Liver (tissue), 8 donors: ENCODE measurements at regions not wholly inside any gene's neighbourhood (a gene's known extent, or its start where the extent isn't known, plus 50 kb on each side); places are given as distances from the start of the nearest gene placed in this dataset.

ENCODE experiments used
- DNase-seq: peaks from one replicate; pipeline ENCODE4 v3.0.0-alpha.2; 2017; ENCODE audit warnings: low spot score
- H3K27ac ChIP-seq, 2 donors: one replicate each; pipeline ENCODE4 v1.7.0; 2013; ENCODE audit warnings: inconsistent platforms in 2 of 2, low read length in 2 of 2, control low read depth in 1 of 2, low read depth in 1 of 2, mild to moderate bottlenecking in 1 of 2
- H3K27me3 ChIP-seq, 4 donors: one replicate each; pipeline versions ENCODE4 v1.6.1 to v1.7.0; 2013; ENCODE audit warnings: low read length in 3 of 4, inconsistent platforms in 1 of 4, mild to moderate bottlenecking in 1 of 4, moderate library complexity in 1 of 4; ENCODE audit not compliant: control insufficient read depth in 4 of 4, insufficient read depth in 4 of 4
- H3K36me3 ChIP-seq, 4 donors: one replicate each; pipeline versions ENCODE4 v1.6.1 to v1.7.0; 2013; ENCODE audit warnings: low read length in 3 of 4, mild to moderate bottlenecking in 3 of 4, low read depth in 1 of 4, moderate library complexity in 1 of 4; ENCODE audit not compliant: control insufficient read depth in 4 of 4, insufficient read depth in 3 of 4
- H3K4me1 ChIP-seq, 4 donors: one replicate each; pipeline versions ENCODE4 v1.6.1 to v1.7.0; 2013; ENCODE audit warnings: low read length in 3 of 4, mild to moderate bottlenecking in 3 of 4, moderate library complexity in 1 of 4; ENCODE audit not compliant: control insufficient read depth in 4 of 4, insufficient read depth in 4 of 4
- H3K4me3 ChIP-seq, 3 donors: one replicate each; pipeline versions ENCODE4 v1.6.1 to v1.7.0; 2013; ENCODE audit warnings: low read length in 3 of 3, control low read depth in 1 of 3, low read depth in 1 of 3, mild to moderate bottlenecking in 1 of 3
- H3K9ac ChIP-seq, 2 donors: one replicate each; pipeline ENCODE4 v1.7.0; 2013; ENCODE audit warnings: low read length in 2 of 2, mild to moderate bottlenecking in 2 of 2, moderate library complexity in 2 of 2, control low read depth in 1 of 2, low read depth in 1 of 2
- H3K9me3 ChIP-seq, 4 donors: one replicate each; pipeline versions ENCODE4 v1.6.1 to v1.7.0; 2013; ENCODE audit warnings: low read length in 3 of 4; ENCODE audit not compliant: control insufficient read depth in 4 of 4
- ATF3 ChIP-seq: IDR thresholded peaks from 2 replicates; pipeline ENCODE4 v1.6.1; 2016; ENCODE audit warnings: antibody characterized with exemption
- CTCF ChIP-seq: fragments of 150-350 bp; IDR thresholded peaks from 2 replicates; pipeline ENCODE4 v1.5.1; 2017; ENCODE audit warnings: improper control_type of control experiment, low read depth, low read length; ENCODE audit not compliant: missing input control
- EGR1 ChIP-seq, 2 donors: IDR thresholded peaks; 2 replicates each; pipeline ENCODE4 v1.6.1; 2016 to 2018; ENCODE audit warnings: antibody characterized with exemption in 2 of 2, low read depth in 2 of 2
- GABPA ChIP-seq, 2 donors: IDR thresholded peaks in 1 of 2; conservative IDR thresholded peaks in 1 of 2; 2 replicates each; pipeline ENCODE4 v1.6.1; 2016; ENCODE audit warnings: antibody characterized with exemption in 2 of 2, mild to moderate bottlenecking in 1 of 2, moderate library complexity in 1 of 2
- HNF4A ChIP-seq, 2 donors: conservative IDR thresholded peaks; 2 replicates each; pipeline ENCODE4 v1.6.1; 2016; ENCODE audit warnings: antibody characterized with exemption in 2 of 2, mild to moderate bottlenecking in 2 of 2
- HNF4G ChIP-seq: IDR thresholded peaks from 2 replicates; pipeline ENCODE4 v1.6.1; 2016; ENCODE audit warnings: antibody characterized with exemption
- JUND ChIP-seq, 2 donors: IDR thresholded peaks; 2 replicates each; pipeline ENCODE4 v1.6.1; 2016; ENCODE audit warnings: antibody characterized with exemption in 2 of 2
- MAX ChIP-seq: IDR thresholded peaks from 2 replicates; pipeline ENCODE4 v1.6.1; 2016; ENCODE audit warnings: antibody characterized with exemption
- NR2F2 ChIP-seq: IDR thresholded peaks from 2 replicates; pipeline ENCODE4 v1.6.1; 2016; ENCODE audit warnings: antibody characterized with exemption
- RAD21 ChIP-seq, 2 donors: IDR thresholded peaks; 2 replicates each; pipeline ENCODE4 v1.6.1; 2016; ENCODE audit warnings: antibody characterized with exemption in 2 of 2, mild to moderate bottlenecking in 2 of 2
- REST ChIP-seq: IDR thresholded peaks from 2 replicates; pipeline ENCODE4 v1.6.1; 2016; ENCODE audit warnings: antibody characterized with exemption, mild to moderate bottlenecking
- RXRA ChIP-seq, 2 donors: IDR thresholded peaks; 2 replicates each; pipeline ENCODE4 v1.6.1; 2017 to 2018; ENCODE audit warnings: antibody characterized with exemption in 2 of 2, mild to moderate bottlenecking in 1 of 2
- SP1 ChIP-seq: IDR thresholded peaks from 2 replicates; pipeline ENCODE4 v1.6.1; 2018; ENCODE audit warnings: antibody characterized with exemption, mild to moderate bottlenecking
- YY1 ChIP-seq: IDR thresholded peaks from 2 replicates; pipeline ENCODE4 v1.6.1; 2016; ENCODE audit warnings: antibody characterized with exemption, mild to moderate bottlenecking
- ZBTB33 ChIP-seq: IDR thresholded peaks from 2 replicates; pipeline ENCODE4 v1.6.1; 2016; ENCODE audit warnings: antibody characterized with exemption
- WGBS: extraction: QIAGEN DNeasy Blood & Tissue Kit; methylation state at CpG from one replicate; pipeline ENCODE4 v1.1.7; 2013; 5-methylcytosine and 5-hydroxymethylcytosine counted together
- donor health status: healthy.
- donor health status: healthy.
- donor health status: healthy.
- donor health status: healthy.
- donor health status: healthy.

- WGBS, result 76% methylated on average over 1 of the region's 1 CpG
- Histone ChIP-seq H3K27ac (no peak overlapping the region), H3K9ac (no peak overlapping the region), H3K4me3 (no peak overlapping the region), H3K4me1 (no peaks in the 10 kb centered on the region), H3K9me3 (peaks cover 0 to 5% (median 0%) of the 10 kb centered on the region in 4 donors), H3K27me3 (no peaks in the 10 kb centered on the region), H3K36me3 (no peaks in the 10 kb centered on the region)
- TF ChIP-seq SP1, result no peak
- TF ChIP-seq CTCF, result no peak
- no peak for TF ChIP-seq MAX
- TF ChIP-seq EGR1 (IDR thresholded peaks at IDR 0.05; ENCODE audit: low read depth in 2 of 2), result no peak
- TF ChIP-seq GABPA (IDR thresholded peaks at IDR 0.05 in 1 of 2, conservative IDR thresholded peaks at IDR 0.05 in 1 of 2), result no peak
- TF ChIP-seq JUND (IDR thresholded peaks at IDR 0.05), result no peak
- TF ChIP-seq YY1, result no peak
- no peak for TF ChIP-seq HNF4G
- no peak for TF ChIP-seq REST
- no peak for TF ChIP-seq RAD21 (IDR thresholded peaks at IDR 0.05)
- no peak for TF ChIP-seq HNF4A (conservative IDR thresholded peaks at IDR 0.05)
- TF ChIP-seq NR2F2, result no peak
- TF ChIP-seq ZBTB33, result no peak
- no peak for TF ChIP-seq ATF3
- DNase-seq, result no peak
These were observed 621.1 kb upstream of the CDH18 start for GRCh38 chr5:20609126-20609525.

GRCh38 chr5:20608567-20608966, 620.6 kb upstream of the CDH18 start:
- no peak for DNase-seq
- H3K4me1 ChIP-seq, result no peaks in the 10 kb centered on the region
- peaks cover 0 to 5% (median 0%) of the 10 kb centered on the region in 4 donors for H3K9me3 ChIP-seq
- TF ChIP-seq RXRA (IDR thresholded peaks at IDR 0.05) (no peak), GABPA (IDR thresholded peaks at IDR 0.05 in 1 of 2, conservative IDR thresholded peaks at IDR 0.05 in 1 of 2) (no peak), HNF4A (conservative IDR thresholded peaks at IDR 0.05) (no peak), ATF3 (no peak), YY1 (no peak), ZBTB33 (no peak), SP1 (no peak)
- no peak overlapping the region for H3K9ac ChIP-seq
- H3K27ac ChIP-seq, result no peak overlapping the region
- H3K27me3 ChIP-seq, result no peaks in the 10 kb centered on the region
- H3K4me3 ChIP-seq, result no peak overlapping the region
- H3K36me3 ChIP-seq, result no peaks in the 10 kb centered on the region
